ENCODE measurements at regions not wholly inside any gene's neighbourhood (a gene's known extent, or its start where the extent isn't known, plus 50 kb on each side); places are given as distances from the start of the nearest gene placed in this dataset.

- no peak overlapping the region for H3K4me3 ChIP-seq (ENCODE audit: low read depth, low read length)
- in situ Hi-C loops (cut with HindIII; ENCODE audit: low sequenced_read_pairs), result no loop called here
- TF ChIP-seq CTCF (IDR thresholded peaks at IDR 0.05; ENCODE audit: low read depth, low read length), result no peak
- no peak for DNase-seq (ENCODE audit: low read depth, low spot score)
Observed at GRCh38 chr19:28731577-28731976, 481.4 kb downstream of the UQCRFS1 start.

GRCh38 chr19:28730791-28731512, 482.0 kb downstream of the UQCRFS1 start:
- H3K4me3 ChIP-seq (ENCODE audit: low read depth, low read length), result no peak overlapping the region
- TF ChIP-seq CTCF (IDR thresholded peaks at IDR 0.05; ENCODE audit: low read depth, low read length), result no peak
- in situ Hi-C loops (cut with HindIII; ENCODE audit: low sequenced_read_pairs), result no loop called here
- no peak for DNase-seq (ENCODE audit: low read depth, low spot score)

- DNase-seq (ENCODE audit: low read depth, low spot score), result no peak
- H3K4me3 ChIP-seq (ENCODE audit: low read depth, low read length), result no peak overlapping the region
- in situ Hi-C loops (cut with HindIII; ENCODE audit: low sequenced_read_pairs), result no loop called here
- TF ChIP-seq CTCF (IDR thresholded peaks at IDR 0.05; ENCODE audit: low read depth, low read length), result no peak
Observed at GRCh38 chr19:28727480-28728159, 485.3 kb downstream of the UQCRFS1 start.

- no peak for TF ChIP-seq CTCF (IDR thresholded peaks at IDR 0.05; ENCODE audit: low read depth, low read length)
- DNase-seq (ENCODE audit: low read depth, low spot score), result no peak
- in situ Hi-C loops (cut with HindIII; ENCODE audit: low sequenced_read_pairs), result no loop called here
- H3K4me3 ChIP-seq (ENCODE audit: low read depth, low read length), result no peak overlapping the region
Observed at GRCh38 chr19:28726533-28727479, 486.1 kb downstream of the UQCRFS1 start.

- H3K4me3 ChIP-seq (ENCODE audit: low read depth, low read length), result no peak overlapping the region
- no peak for DNase-seq (ENCODE audit: low read depth, low spot score)
- in situ Hi-C loops (cut with HindIII; ENCODE audit: low sequenced_read_pairs), result no loop called here
- TF ChIP-seq CTCF (IDR thresholded peaks at IDR 0.05; ENCODE audit: low read depth, low read length), result no peak
Observed at GRCh38 chr19:28718909-28719308, 494.0 kb downstream of the UQCRFS1 start.

- no peak overlapping the region for H3K4me3 ChIP-seq (ENCODE audit: low read depth, low read length)
- in situ Hi-C loops (cut with HindIII; ENCODE audit: low sequenced_read_pairs), result no loop called here
- no peak for DNase-seq (ENCODE audit: low read depth, low spot score)
- no peak for TF ChIP-seq CTCF (IDR thresholded peaks at IDR 0.05; ENCODE audit: low read depth, low read length)
Observed at GRCh38 chr19:28715157-28715556, 497.8 kb downstream of the UQCRFS1 start.

All from astrocyte of the spinal cord (primary cell).